Upper lobe of right lung (tissue), 1 donor: ENCODE measurements at regions not wholly inside any gene's neighbourhood (a gene's known extent, or its start where the extent isn't known, plus 50 kb on each side); places are given as distances from the start of the nearest gene placed in this dataset.

Source experiments
- ATAC-seq: fragments of 200-7000 bp; cut with Tn5 transposase; one replicate; pipeline ENCODE4 v1.9.1; 2020; ENCODE audit warnings: mild to moderate bottlenecking, moderate library complexity
- DNase-seq: peaks from one replicate; pipeline ENCODE4 v3.0.0-alpha.2; 2020
- H3K27ac ChIP-seq: fragments of 200-600 bp; one replicate; pipeline ENCODE4 v1.8.0; 2022
- H3K27me3 ChIP-seq: fragments of 200-600 bp; one replicate; pipeline ENCODE4 v1.8.0; 2022; ENCODE audit warnings: mild to moderate bottlenecking
- H3K36me3 ChIP-seq: fragments of 200-600 bp; one replicate; pipeline ENCODE4 v1.8.0; 2022
- H3K4me1 ChIP-seq: fragments of 200-600 bp; one replicate; pipeline ENCODE4 v1.8.0; 2022
- H3K4me3 ChIP-seq: fragments of 200-600 bp; one replicate; pipeline ENCODE4 v1.8.0; 2022; ENCODE audit warnings: mild to moderate bottlenecking
- H3K9me3 ChIP-seq: fragments of 200-600 bp; one replicate; pipeline ENCODE4 v1.8.0; 2022
- intact Hi-C: fragments of 100-400 bp; cut with DNase I; formaldehyde crosslinking; loops from one replicate; pipeline ENCODE4 v1.11.0; 2022
- TF ChIP-seq, protein P1 (sequence below): fragments of 200-600 bp; IDR thresholded peaks from one replicate; pipeline ENCODE4 v1.8.0; 2022; ENCODE audit warnings: antibody characterized with exemption
- donor health status: DM: no; HTN: yes; CAD: no; lungs with severe emphysema.

DNA sequence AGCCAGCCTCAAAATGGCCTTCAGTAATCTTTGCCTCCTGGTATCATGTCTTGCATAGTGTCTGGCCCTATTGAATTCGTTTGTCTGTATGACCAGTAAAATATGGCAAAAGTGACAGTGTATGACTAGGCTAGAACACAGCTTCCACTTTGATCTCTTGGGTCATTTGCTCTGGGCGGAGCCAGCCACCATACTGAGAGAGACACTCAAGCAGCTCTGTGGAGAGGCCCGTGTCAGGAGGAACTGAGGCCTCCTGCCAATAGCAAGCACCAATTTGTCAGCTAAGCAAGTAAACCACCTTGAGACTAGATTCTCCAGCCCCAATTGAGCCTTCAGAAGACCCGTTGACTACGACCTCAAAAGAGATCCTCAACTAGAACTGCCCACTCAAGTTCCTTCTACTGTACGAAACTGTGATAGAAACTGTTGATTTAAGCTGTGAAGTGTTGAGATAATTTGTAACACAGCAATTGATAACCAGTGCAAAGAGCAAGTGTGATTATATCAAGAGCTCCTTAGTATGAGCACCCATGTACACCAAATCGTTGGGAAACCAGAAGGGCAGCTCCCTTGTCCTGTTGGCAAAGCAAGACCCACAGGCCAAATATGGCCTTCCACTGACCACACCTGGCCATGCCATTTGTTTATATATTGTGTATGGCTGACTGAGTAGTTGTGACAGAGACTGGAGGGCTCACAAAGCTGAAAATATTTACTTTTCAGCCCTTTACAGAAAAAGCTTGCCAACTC lies 52.7 kb upstream of the SERBP1 start:
- intact Hi-C loops: no loop called here
- no peak for DNase-seq
- no peaks in the 10 kb centered on the region for H3K36me3 ChIP-seq
- H3K9me3 ChIP-seq: no peaks in the 10 kb centered on the region
- H3K27ac ChIP-seq: no peak overlapping the region
- TF ChIP-seq, protein P1, sequence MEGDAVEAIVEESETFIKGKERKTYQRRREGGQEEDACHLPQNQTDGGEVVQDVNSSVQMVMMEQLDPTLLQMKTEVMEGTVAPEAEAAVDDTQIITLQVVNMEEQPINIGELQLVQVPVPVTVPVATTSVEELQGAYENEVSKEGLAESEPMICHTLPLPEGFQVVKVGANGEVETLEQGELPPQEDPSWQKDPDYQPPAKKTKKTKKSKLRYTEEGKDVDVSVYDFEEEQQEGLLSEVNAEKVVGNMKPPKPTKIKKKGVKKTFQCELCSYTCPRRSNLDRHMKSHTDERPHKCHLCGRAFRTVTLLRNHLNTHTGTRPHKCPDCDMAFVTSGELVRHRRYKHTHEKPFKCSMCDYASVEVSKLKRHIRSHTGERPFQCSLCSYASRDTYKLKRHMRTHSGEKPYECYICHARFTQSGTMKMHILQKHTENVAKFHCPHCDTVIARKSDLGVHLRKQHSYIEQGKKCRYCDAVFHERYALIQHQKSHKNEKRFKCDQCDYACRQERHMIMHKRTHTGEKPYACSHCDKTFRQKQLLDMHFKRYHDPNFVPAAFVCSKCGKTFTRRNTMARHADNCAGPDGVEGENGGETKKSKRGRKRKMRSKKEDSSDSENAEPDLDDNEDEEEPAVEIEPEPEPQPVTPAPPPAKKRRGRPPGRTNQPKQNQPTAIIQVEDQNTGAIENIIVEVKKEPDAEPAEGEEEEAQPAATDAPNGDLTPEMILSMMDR: no peak
- H3K4me3 ChIP-seq: no peak overlapping the region
- ATAC-seq: peak; percentile 63
- no peaks in the 10 kb centered on the region for H3K4me1 ChIP-seq
- no peaks in the 10 kb centered on the region for H3K27me3 ChIP-seq

GRCh38 chr1:67484492-67484891 lies 54.3 kb upstream of the SERBP1 start:
- no peak for ATAC-seq
- no peaks in the 10 kb centered on the region for H3K4me1 ChIP-seq
- no peak for DNase-seq
- no peak overlapping the region for H3K4me3 ChIP-seq
- no peaks in the 10 kb centered on the region for H3K36me3 ChIP-seq
- no peak overlapping the region for H3K27ac ChIP-seq
- H3K9me3 ChIP-seq: no peaks in the 10 kb centered on the region
- H3K27me3 ChIP-seq: no peaks in the 10 kb centered on the region
- TF ChIP-seq, protein P1: no peak
- intact Hi-C loops: no loop called here

GRCh38 chr1:67485046-67485811 lies 55.0 kb upstream of the SERBP1 start:
- Histone ChIP-seq H3K9me3 (no peaks in the 10 kb centered on the region), H3K36me3 (no peaks in the 10 kb centered on the region), H3K27me3 (no peaks in the 10 kb centered on the region), H3K4me3 (no peak overlapping the region), H3K4me1 (no peaks in the 10 kb centered on the region), H3K27ac (no peak overlapping the region)
- ATAC-seq: no peak
- no peak for DNase-seq
- TF ChIP-seq, protein P1: no peak
- intact Hi-C loops: no loop called here

GRCh38 chr1:67489643-67490042 lies 59.4 kb upstream of the SERBP1 start:
- Histone ChIP-seq H3K4me3 (no peak overlapping the region), H3K4me1 (no peaks in the 10 kb centered on the region), H3K36me3 (no peaks in the 10 kb centered on the region), H3K27me3 (no peaks in the 10 kb centered on the region), H3K27ac (no peak overlapping the region), H3K9me3 (no peaks in the 10 kb centered on the region)
- intact Hi-C loops: no loop called here
- TF ChIP-seq, protein P1: peak; percentile 40
- ATAC-seq (peak; percentile 77), DNase-seq (no peak)

DNA sequence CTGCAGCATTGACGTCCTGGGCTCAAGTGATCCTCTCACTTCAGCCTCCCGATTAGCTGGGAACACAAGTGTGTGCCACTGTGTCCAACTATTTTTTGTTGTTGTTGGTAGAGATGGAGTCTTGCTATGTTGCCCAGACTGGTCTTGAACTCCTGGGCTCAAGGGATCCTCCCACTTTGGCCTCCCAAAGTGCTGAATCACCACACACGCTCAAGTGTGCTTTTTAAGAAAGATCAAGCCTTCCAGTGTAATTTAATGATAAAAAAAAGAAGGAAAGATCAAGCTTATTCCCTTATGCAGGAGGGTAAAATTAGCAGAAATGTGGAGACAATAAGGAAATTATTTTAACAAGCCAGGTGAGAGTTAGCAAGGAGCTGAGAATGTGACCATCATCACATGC lies 61.1 kb upstream of the SERBP1 start:
- H3K27ac ChIP-seq: no peak overlapping the region
- no peaks in the 10 kb centered on the region for H3K27me3 ChIP-seq
- H3K4me3 ChIP-seq: no peak overlapping the region
- no peaks in the 10 kb centered on the region for H3K36me3 ChIP-seq
- no peaks in the 10 kb centered on the region for H3K4me1 ChIP-seq
- TF ChIP-seq, protein P1: no peak
- ATAC-seq (no peak), DNase-seq (no peak)
- intact Hi-C loops: no loop called here
- H3K9me3 ChIP-seq: no peaks in the 10 kb centered on the region
